ENCODE measurements at regions not wholly inside any gene's neighbourhood (a gene's known extent, or its start where the extent isn't known, plus 50 kb on each side); places are given as distances from the start of the nearest gene placed in this dataset.

GRCh38 chr9:84137968-84138367 is 157.4 kb downstream of the RMI1 start:
- Histone ChIP-seq H3K4me3 (ENCODE audit: low read length) (no peak overlapping the region), H3K9me3 (ENCODE audit: low read length) (no peaks in the 10 kb centered on the region), H4K20me1 (ENCODE audit: insufficient read depth) (no peaks in the 10 kb centered on the region), H3K27me3 (ENCODE audit: insufficient read depth, low read depth, low read length) (peaks cover 36% of the 10 kb centered on the region), H3K27ac (ENCODE audit: low read length) (no peak overlapping the region), H3K36me3 (ENCODE audit: insufficient read depth, low read length) (no peaks in the 10 kb centered on the region), H3K79me2 (replicated peaks; ENCODE audit: insufficient read depth, low read length) (no peaks in the 10 kb centered on the region), H3K9me2 (ENCODE audit: insufficient read depth, low read length) (no peaks in the 10 kb centered on the region), H3F3A (ENCODE audit: insufficient read depth, low read length, poor library complexity, severe bottlenecking) (no peaks in the 10 kb centered on the region), H3K4me2 (ENCODE audit: low read length) (no peak overlapping the region), H2AFZ (ENCODE audit: low read depth, low read length) (no peak overlapping the region), H3K9ac (ENCODE audit: low read length) (no peak overlapping the region)
- TF ChIP-seq MXI1 (conservative IDR thresholded peaks at IDR 0.05; ENCODE audit: poor library complexity, severe bottlenecking) (no peak), EZH2 (IDR thresholded peaks at IDR 0.05; ENCODE audit: borderline replicate concordance, insufficient read depth, low read length, poor library complexity, severe bottlenecking) (no peak), TAF1 (IDR thresholded peaks at IDR 0.05; ENCODE audit: low read depth) (no peak), SMC3 (conservative IDR thresholded peaks at IDR 0.05; ENCODE audit: poor library complexity) (no peak), RAD21 (conservative IDR thresholded peaks at IDR 0.05) (no peak), POLR2AphosphoS5 (IDR thresholded peaks at IDR 0.05) (no peak), EP300 (conservative IDR thresholded peaks at IDR 0.05; ENCODE audit: poor library complexity, severe bottlenecking) (no peak)
- TF ChIP-seq, protein P1, sequence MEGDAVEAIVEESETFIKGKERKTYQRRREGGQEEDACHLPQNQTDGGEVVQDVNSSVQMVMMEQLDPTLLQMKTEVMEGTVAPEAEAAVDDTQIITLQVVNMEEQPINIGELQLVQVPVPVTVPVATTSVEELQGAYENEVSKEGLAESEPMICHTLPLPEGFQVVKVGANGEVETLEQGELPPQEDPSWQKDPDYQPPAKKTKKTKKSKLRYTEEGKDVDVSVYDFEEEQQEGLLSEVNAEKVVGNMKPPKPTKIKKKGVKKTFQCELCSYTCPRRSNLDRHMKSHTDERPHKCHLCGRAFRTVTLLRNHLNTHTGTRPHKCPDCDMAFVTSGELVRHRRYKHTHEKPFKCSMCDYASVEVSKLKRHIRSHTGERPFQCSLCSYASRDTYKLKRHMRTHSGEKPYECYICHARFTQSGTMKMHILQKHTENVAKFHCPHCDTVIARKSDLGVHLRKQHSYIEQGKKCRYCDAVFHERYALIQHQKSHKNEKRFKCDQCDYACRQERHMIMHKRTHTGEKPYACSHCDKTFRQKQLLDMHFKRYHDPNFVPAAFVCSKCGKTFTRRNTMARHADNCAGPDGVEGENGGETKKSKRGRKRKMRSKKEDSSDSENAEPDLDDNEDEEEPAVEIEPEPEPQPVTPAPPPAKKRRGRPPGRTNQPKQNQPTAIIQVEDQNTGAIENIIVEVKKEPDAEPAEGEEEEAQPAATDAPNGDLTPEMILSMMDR (IDR thresholded peaks at IDR 0.05; ENCODE audit: poor library complexity, severe bottlenecking): no peak
- TF ChIP-seq, protein P2, sequence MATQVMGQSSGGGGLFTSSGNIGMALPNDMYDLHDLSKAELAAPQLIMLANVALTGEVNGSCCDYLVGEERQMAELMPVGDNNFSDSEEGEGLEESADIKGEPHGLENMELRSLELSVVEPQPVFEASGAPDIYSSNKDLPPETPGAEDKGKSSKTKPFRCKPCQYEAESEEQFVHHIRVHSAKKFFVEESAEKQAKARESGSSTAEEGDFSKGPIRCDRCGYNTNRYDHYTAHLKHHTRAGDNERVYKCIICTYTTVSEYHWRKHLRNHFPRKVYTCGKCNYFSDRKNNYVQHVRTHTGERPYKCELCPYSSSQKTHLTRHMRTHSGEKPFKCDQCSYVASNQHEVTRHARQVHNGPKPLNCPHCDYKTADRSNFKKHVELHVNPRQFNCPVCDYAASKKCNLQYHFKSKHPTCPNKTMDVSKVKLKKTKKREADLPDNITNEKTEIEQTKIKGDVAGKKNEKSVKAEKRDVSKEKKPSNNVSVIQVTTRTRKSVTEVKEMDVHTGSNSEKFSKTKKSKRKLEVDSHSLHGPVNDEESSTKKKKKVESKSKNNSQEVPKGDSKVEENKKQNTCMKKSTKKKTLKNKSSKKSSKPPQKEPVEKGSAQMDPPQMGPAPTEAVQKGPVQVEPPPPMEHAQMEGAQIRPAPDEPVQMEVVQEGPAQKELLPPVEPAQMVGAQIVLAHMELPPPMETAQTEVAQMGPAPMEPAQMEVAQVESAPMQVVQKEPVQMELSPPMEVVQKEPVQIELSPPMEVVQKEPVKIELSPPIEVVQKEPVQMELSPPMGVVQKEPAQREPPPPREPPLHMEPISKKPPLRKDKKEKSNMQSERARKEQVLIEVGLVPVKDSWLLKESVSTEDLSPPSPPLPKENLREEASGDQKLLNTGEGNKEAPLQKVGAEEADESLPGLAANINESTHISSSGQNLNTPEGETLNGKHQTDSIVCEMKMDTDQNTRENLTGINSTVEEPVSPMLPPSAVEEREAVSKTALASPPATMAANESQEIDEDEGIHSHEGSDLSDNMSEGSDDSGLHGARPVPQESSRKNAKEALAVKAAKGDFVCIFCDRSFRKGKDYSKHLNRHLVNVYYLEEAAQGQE (IDR thresholded peaks at IDR 0.05; ENCODE audit: borderline replicate concordance): no peak

DNA sequence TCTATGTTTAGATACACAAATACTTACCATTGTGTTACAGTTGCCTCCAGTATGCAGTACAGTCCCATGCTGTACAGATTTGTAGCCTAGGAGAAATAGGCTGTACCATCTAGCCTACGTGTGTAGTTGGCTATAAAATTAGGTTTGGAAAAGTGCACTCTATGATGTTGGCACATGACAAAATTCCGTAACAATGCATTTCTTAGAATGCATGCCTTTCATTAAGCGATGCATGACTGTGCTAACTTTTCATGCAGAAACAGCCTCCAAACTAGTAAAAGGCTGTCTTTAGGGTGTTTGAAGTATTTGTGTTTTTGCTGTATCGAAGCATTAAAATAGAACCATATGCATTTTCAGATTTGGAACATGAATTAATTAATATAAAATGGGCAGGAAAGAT is 157.9 kb downstream of the RMI1 start:
- Histone ChIP-seq H3K36me3 (ENCODE audit: insufficient read depth, low read length) (no peaks in the 10 kb centered on the region), H3K79me2 (replicated peaks; ENCODE audit: insufficient read depth, low read length) (no peaks in the 10 kb centered on the region), H3K27me3 (ENCODE audit: insufficient read depth, low read depth, low read length) (peaks cover 37% of the 10 kb centered on the region), H3K9me3 (ENCODE audit: low read length) (no peaks in the 10 kb centered on the region), H3K9ac (ENCODE audit: low read length) (no peak overlapping the region), H3K27ac (ENCODE audit: low read length) (no peak overlapping the region), H3K4me3 (ENCODE audit: low read length) (no peak overlapping the region), H2AFZ (ENCODE audit: low read depth, low read length) (no peak overlapping the region), H4K20me1 (ENCODE audit: insufficient read depth) (no peaks in the 10 kb centered on the region), H3F3A (ENCODE audit: insufficient read depth, low read length, poor library complexity, severe bottlenecking) (no peaks in the 10 kb centered on the region), H3K4me2 (ENCODE audit: low read length) (no peak overlapping the region), H3K9me2 (ENCODE audit: insufficient read depth, low read length) (no peaks in the 10 kb centered on the region)
- TF ChIP-seq, protein P2 (IDR thresholded peaks at IDR 0.05; ENCODE audit: borderline replicate concordance): no peak
- TF ChIP-seq, protein P1 (IDR thresholded peaks at IDR 0.05; ENCODE audit: poor library complexity, severe bottlenecking): no peak
- TF ChIP-seq EP300 (conservative IDR thresholded peaks at IDR 0.05; ENCODE audit: poor library complexity, severe bottlenecking) (no peak), EZH2 (IDR thresholded peaks at IDR 0.05; ENCODE audit: borderline replicate concordance, insufficient read depth, low read length, poor library complexity, severe bottlenecking) (no peak), POLR2AphosphoS5 (IDR thresholded peaks at IDR 0.05) (no peak), TAF1 (IDR thresholded peaks at IDR 0.05; ENCODE audit: low read depth) (no peak)

All from neural cell (in vitro differentiated cells).